Spleen (tissue), 11 donors: ENCODE measurements at regions not wholly inside any gene's neighbourhood (a gene's known extent, or its start where the extent isn't known, plus 50 kb on each side); places are given as distances from the start of the nearest gene placed in this dataset.
"Not testable (repeated sequence)": the region's sequence is repeated elsewhere in the genome, so short reads cannot be mapped to it uniquely, and the experiment has no call there.

Experiments
- DNase-seq: peaks from one replicate; pipeline ENCODE4 v3.0.0-alpha.2; 2020
- H3K27ac ChIP-seq, 8 donors: fragments of 200-600 bp; sonication (generic) in 7 of 8; 1 replicate in 4 of 8; 2 replicates in 4 of 8; pipeline versions ENCODE4 v1.5.0 to v1.8.0; 2016 to 2021; ENCODE audit warnings: inconsistent platforms in 4 of 8, mild to moderate bottlenecking in 4 of 8, moderate library complexity in 1 of 8
- H3K27me3 ChIP-seq, 7 donors: fragments of 200-600 bp; sonication (generic) in 6 of 7; replicated peaks in 1 of 7; 1 replicate in 4 of 7; 2 replicates in 3 of 7; pipeline versions ENCODE4 v1.5.0 to v1.8.0; 2016 to 2021; ENCODE audit warnings: inconsistent platforms in 3 of 7, mild to moderate bottlenecking in 1 of 7
- H3K36me3 ChIP-seq, 6 donors: fragments of 200-600 bp; sonication (generic) in 5 of 6; 1 replicate in 4 of 6; 2 replicates in 2 of 6; pipeline versions ENCODE4 v1.5.0 to v1.8.0; 2016 to 2021; ENCODE audit warnings: inconsistent platforms in 2 of 6
- H3K4me1 ChIP-seq, 6 donors: fragments of 200-600 bp; sonication (generic) in 5 of 6; 1 replicate in 3 of 6; 2 replicates in 3 of 6; pipeline versions ENCODE4 v1.5.0 to v1.8.0; 2016 to 2021; ENCODE audit warnings: inconsistent platforms in 3 of 6
- H3K4me3 ChIP-seq, 8 donors: fragments of 200-600 bp; sonication (generic) in 7 of 8; 1 replicate in 4 of 8; 2 replicates in 4 of 8; pipeline versions ENCODE4 v1.5.0 to v1.8.0; 2016 to 2021; ENCODE audit warnings: inconsistent platforms in 4 of 8, mild to moderate bottlenecking in 4 of 8, moderate library complexity in 2 of 8
- H3K9me3 ChIP-seq, 8 donors: fragments of 200-600 bp; sonication (generic) in 7 of 8; 1 replicate in 4 of 8; 2 replicates in 4 of 8; pipeline versions ENCODE4 v1.5.0 to v1.8.0; 2016 to 2021; ENCODE audit warnings: inconsistent platforms in 4 of 8
- WGBS, 5 donors: extraction: QIAGEN DNeasy Blood & Tissue Kit in 3 of 5; methylation state at CpG; one replicate each; pipeline versions ENCODE4 v1.1.5 to v1.1.7; 2013 to 2018; 5-methylcytosine and 5-hydroxymethylcytosine counted together
- intact Hi-C: fragments of 100-400 bp; cut with DNase I; formaldehyde crosslinking; loops from one replicate; pipeline ENCODE4 v1.15.0; 2023; ENCODE audit warnings: low total_unique reads
- TF ChIP-seq, protein P1 (sequence below), 11 experiments: fragments of 200-600 bp in 7 of 11; fragments of 450-650 bp in 4 of 11; sonication (generic) in 4 of 11; IDR thresholded peaks in 8 of 11; conservative IDR thresholded peaks in 3 of 11; 1 replicate in 7 of 11; 2 replicates in 4 of 11; pipeline versions ENCODE4 v1.4.0 to v1.8.0; 2016 to 2021; ENCODE audit warnings: antibody characterized with exemption in 11 of 11, inconsistent platforms in 4 of 11, mild to moderate bottlenecking in 1 of 11
- donor health status: healthy with polysubstance abuse.
- donor health status: DM: no; HTN: no; CAD: no; lungs with moderate emphysema.
- donor health status: DM: no; HTN: no; CAD: no.
- donor health status: Bipolar disorder and iron deficiency.
- donor health status: healthy.
- donor health status: DM: no; HTN: no; CAD: no.
- donor health status: DM: yes; HTN: yes; CAD: no.

- H3K27me3 ChIP-seq, intact Hi-C loops, H3K36me3 ChIP-seq, H3K27ac ChIP-seq, H3K4me1 ChIP-seq, H3K4me3 ChIP-seq: not testable (repeated sequence)
- peaks cover 0 to 30% (median 6%) of the 10 kb centered on the region in 8 donors for H3K9me3 ChIP-seq
- peak; percentile 40 for DNase-seq
- WGBS, 5 donors, result 85 to 95% (median 87%) methylated on average over 5 to 6 of the region's 7 CpGs
Measured at GRCh38 chr16:32947336-32947735, 246.7 kb upstream of the TP53TG3C start.

DNA sequence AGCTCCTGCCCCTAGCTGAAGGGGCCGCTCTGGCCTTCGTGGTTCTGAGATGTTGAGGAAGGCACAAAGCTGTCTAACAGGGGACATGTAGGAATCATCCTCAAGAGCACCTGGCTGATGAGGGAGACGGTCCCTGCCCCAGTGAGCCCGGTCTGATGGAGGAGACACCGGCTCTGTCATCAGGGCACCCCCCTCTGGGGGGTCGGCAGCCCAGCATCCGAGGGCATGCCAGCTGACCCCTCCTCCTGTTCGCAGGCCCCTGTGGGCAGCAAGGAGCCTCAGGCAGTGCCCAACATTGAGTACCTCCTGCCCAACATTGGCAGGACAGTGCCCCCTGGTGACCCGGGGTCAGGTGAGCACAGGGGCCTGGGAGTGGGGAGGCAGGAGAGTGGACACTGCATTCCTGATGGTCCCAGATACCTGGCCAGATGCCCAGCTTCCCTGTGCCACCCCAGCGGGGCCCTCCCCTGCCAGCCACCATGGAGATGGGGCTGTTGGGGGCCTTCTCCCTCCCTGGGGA is 247.9 kb upstream of the TP53TG3C start:
- H3K36me3 ChIP-seq, H3K4me3 ChIP-seq, H3K4me1 ChIP-seq, intact Hi-C loops, H3K27ac ChIP-seq, H3K27me3 ChIP-seq: not testable (repeated sequence)
- WGBS, 5 donors, result 77 to 100% (median 95%) methylated on average over 1 to 8 of the region's 10 CpGs
- DNase-seq, result peak; percentile 71
- H3K9me3 ChIP-seq, result peaks cover 0 to 30% (median 6%) of the 10 kb centered on the region in 8 donors

DNA sequence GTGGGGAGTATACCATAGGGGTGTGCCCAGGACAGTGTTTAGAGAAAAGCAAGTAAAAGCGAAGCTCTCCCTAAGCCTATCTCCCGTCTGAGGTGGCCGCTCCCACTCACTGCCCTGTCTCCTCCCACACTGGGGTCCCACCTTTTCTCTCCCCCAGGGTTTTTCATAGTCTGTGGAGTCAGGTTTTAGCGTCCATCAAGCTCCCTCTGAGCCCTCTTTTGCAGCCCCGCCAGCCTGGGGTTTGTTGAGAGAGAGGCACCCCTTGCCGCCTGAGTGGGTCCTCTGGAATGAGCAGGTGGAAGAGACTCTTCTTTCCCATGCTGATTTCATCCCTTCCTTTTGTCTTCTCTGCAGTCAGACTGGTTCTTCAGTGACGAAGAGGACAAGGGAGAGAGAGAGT is 248.7 kb upstream of the TP53TG3C start:
- H3K36me3 ChIP-seq, H3K27me3 ChIP-seq, H3K4me3 ChIP-seq, H3K27ac ChIP-seq, intact Hi-C loops, H3K4me1 ChIP-seq: not testable (repeated sequence)
- peaks cover 0 to 30% (median 6%) of the 10 kb centered on the region in 8 donors for H3K9me3 ChIP-seq
- DNase-seq, result peak; percentile 53
- 76 to 92% (median 81%) methylated on average over 5 to 6 of the region's 7 CpGs for WGBS, 5 donors

DNA sequence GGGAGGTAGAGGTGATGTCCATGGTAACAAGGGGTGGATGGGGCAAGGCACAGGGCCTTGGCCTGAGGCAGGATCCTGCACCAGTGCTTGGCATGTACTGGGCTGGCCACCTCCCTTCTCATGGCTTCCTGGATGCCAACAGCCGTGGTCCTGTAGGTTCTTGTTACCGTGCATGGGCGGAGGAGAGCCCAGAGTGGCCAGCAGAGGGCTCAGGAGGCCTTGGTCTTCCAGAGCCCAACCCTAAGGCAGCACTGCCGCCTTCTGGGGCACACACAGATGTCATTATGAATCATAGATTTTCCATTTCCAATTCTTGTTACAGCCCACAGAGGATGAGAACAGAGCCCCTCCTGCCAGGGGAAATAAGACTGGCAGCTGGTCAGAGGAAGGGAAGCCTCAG is 254.2 kb upstream of the TP53TG3C start:
- H3K27ac ChIP-seq, DNase-seq, intact Hi-C loops, H3K4me3 ChIP-seq, H3K36me3 ChIP-seq, H3K27me3 ChIP-seq, H3K4me1 ChIP-seq, H3K9me3 ChIP-seq: not testable (repeated sequence)
- WGBS, 5 donors, result no CpG with 5 or more reads among the region's 4 CpGs

GRCh38 chr16:32937929-32938328 is 256.1 kb upstream of the TP53TG3C start:
- DNase-seq, result peak; percentile 24
- H3K36me3 ChIP-seq, H3K27me3 ChIP-seq, intact Hi-C loops, H3K27ac ChIP-seq, H3K4me3 ChIP-seq, H3K4me1 ChIP-seq, H3K9me3 ChIP-seq: not testable (repeated sequence)
- 76 to 89% (median 81%) methylated on average over 6 to 10 of the region's 10 CpGs; no CpG with 5 or more reads in 1 of the 5 donors for WGBS, 5 donors

DNA sequence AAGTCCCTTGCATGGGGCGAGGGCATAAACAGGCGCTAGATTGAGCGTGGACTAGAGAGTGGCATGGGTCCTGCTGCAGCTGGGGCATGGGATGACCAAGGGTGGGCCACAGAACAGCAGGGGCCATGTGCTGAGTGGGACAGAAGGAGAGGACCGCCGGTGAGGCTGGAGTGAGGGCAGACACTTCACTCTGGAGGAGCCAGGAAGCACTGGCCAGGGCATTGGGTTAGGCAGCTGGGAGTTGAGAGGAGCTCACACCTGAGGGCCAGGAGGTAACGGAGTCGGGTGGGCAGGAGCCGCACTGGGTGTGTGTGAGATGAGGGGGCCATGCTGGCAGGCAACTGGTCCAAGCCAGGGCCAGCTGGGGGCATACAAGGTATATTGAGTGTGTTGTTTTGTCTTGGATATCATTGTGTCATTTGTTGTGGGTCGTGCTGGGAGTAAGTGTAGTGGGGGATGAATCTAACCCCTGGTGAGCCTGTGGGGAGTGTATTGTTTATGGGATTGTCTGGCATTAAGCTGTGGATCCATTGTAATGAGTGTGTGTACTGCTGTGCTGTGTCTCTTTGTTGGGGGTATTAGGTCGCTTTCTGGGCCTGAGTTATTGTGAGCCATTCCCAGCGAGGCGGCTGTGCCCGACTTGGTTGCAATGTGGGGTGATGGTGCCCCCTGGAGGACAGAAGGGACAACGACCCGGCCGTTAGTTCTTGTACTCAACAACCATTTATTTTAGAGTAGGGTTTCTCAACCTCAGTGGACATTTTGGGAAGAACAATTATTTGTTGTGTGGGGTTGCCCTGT is 256.5 kb upstream of the TP53TG3 start:
- H3K36me3 ChIP-seq, H3K27me3 ChIP-seq, H3K4me1 ChIP-seq, H3K9me3 ChIP-seq, intact Hi-C loops, H3K27ac ChIP-seq, H3K4me3 ChIP-seq: not testable (repeated sequence)
- peak; percentile 32 for DNase-seq
- 49 to 68% (median 62%) methylated on average over 10 to 16 of the region's 16 CpGs for WGBS, 5 donors
- TF ChIP-seq, protein P1, sequence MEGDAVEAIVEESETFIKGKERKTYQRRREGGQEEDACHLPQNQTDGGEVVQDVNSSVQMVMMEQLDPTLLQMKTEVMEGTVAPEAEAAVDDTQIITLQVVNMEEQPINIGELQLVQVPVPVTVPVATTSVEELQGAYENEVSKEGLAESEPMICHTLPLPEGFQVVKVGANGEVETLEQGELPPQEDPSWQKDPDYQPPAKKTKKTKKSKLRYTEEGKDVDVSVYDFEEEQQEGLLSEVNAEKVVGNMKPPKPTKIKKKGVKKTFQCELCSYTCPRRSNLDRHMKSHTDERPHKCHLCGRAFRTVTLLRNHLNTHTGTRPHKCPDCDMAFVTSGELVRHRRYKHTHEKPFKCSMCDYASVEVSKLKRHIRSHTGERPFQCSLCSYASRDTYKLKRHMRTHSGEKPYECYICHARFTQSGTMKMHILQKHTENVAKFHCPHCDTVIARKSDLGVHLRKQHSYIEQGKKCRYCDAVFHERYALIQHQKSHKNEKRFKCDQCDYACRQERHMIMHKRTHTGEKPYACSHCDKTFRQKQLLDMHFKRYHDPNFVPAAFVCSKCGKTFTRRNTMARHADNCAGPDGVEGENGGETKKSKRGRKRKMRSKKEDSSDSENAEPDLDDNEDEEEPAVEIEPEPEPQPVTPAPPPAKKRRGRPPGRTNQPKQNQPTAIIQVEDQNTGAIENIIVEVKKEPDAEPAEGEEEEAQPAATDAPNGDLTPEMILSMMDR (IDR thresholded peaks at IDR 0.05 in 8 of 11, conservative IDR thresholded peaks at IDR 0.05 in 3 of 11), result peak in 1 of 11 experiments; percentile 17

DNA sequence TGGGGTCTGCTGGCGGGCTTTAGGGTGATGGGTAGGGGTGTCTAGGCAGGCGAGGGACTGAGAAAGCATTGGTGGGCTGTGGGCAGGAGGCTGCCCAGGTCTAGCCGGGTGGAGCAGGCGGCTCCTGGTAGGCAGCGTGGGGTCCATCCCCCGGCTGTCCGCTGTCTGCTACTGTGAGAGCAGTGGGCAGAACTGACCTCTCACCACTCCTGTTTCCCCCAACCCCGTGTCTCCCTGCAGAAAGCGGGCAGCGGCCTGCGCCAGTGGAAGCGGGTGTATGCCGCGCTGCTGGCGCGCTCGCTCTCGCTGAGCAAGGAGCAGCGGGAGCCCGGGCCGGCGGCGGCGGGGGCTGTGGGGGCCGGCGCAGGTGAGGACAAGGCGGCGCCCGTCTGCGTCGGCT is 249.2 kb upstream of the TP53TG3 start:
- intact Hi-C loops, result not testable (repeated sequence)

DNA sequence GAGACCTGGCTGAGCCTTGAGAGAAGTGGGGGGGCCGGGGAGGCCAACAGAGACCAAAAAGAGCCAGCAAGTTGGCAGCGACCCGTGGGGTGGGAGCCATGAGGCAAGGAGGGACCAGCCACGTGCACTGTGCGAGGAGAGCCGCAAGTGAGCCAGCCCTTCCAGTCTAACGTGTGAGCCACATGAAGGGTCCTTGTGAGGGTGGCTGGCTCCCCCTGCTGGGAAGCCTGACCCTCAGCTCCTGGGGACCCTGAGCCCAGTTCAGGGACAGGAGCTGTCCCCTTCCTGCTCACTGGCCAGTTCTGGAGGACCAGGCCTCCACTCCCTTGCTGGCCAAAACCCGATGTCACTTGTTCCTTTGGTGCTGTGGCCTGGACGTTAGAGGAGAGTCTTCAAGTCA is 246.6 kb upstream of the TP53TG3 start:
- H3K4me1 ChIP-seq, DNase-seq, H3K4me3 ChIP-seq, H3K27ac ChIP-seq, H3K27me3 ChIP-seq, intact Hi-C loops, H3K9me3 ChIP-seq, H3K36me3 ChIP-seq: not testable (repeated sequence)
- 72 to 88% (median 76%) methylated on average over 1 to 7 of the region's 9 CpGs; no CpG with 5 or more reads in 1 of the 5 donors for WGBS, 5 donors

More for the DNA sequence above, 249.2 kb upstream of the TP53TG3 start:
- DNase-seq, H3K36me3 ChIP-seq, H3K27ac ChIP-seq, H3K9me3 ChIP-seq, H3K4me1 ChIP-seq, H3K27me3 ChIP-seq, H3K4me3 ChIP-seq: not testable (repeated sequence)
- 92 to 96% (median 93%) methylated on average over 9 to 22 of the region's 31 CpGs; no CpG with 5 or more reads in 1 of the 5 donors for WGBS, 5 donors

- H3K9me3 ChIP-seq, H3K27ac ChIP-seq, H3K36me3 ChIP-seq, intact Hi-C loops, H3K4me1 ChIP-seq, DNase-seq, H3K27me3 ChIP-seq, H3K4me3 ChIP-seq: not testable (repeated sequence)
- 30 to 63% (median 41%) methylated on average over 4 to 14 of the region's 15 CpGs for WGBS, 5 donors
Measured at GRCh38 chr16:32915346-32915745, 239.4 kb upstream of the TP53TG3 start.

- H3K36me3 ChIP-seq, intact Hi-C loops, H3K4me3 ChIP-seq, H3K9me3 ChIP-seq, H3K27ac ChIP-seq, H3K4me1 ChIP-seq, DNase-seq, H3K27me3 ChIP-seq: not testable (repeated sequence)
- WGBS, 5 donors, result 24 to 60% (median 30%) methylated on average over 2 to 9 of the region's 9 CpGs; no CpG with 5 or more reads in 2 of the 5 donors
Measured at GRCh38 chr16:32897782-32898181, 221.8 kb upstream of the TP53TG3 start.
